MM.1S (cell line): ENCODE measurements at regions not wholly inside any gene's neighbourhood (a gene's known extent, or its start where the extent isn't known, plus 50 kb on each side); places are given as distances from the start of the nearest gene placed in this dataset.

Experiments used
- EZH2phosphoT487 ChIP-seq: fragments of 300-600 bp; sonication (generic); IDR thresholded peaks from 2 replicates; pipeline ENCODE4 v1.6.1; 2018; ENCODE audit warnings: antibody characterized with exemption, low read length
- TF ChIP-seq, protein P1 (sequence below): fragments of 300-600 bp; sonication (generic); IDR thresholded peaks from 2 replicates; pipeline ENCODE4 v1.5.1; 2016; ENCODE audit warnings: antibody characterized with exemption, low read length, mixed read lengths

DNA sequence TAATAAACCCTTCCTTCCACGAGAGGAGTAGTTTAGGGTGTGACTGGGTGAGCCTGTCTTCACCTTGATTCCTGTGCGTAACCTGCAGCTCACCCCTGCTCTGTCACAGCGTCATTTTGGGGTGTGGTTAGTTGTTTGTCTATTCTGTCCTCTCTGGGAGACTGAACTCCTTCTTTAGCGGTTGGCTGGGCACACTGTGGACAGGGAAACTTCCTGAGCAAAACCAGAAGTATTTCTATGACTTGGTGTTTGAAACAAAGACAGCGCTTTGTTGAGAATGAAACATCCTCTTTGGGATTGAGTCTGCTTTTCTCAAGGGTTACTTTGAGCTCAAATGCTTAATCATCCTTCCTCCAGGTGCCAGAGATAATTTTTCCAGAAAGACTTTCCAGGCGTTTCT, 270.7 kb downstream of the HRH4 start:
- TF ChIP-seq, protein P1, sequence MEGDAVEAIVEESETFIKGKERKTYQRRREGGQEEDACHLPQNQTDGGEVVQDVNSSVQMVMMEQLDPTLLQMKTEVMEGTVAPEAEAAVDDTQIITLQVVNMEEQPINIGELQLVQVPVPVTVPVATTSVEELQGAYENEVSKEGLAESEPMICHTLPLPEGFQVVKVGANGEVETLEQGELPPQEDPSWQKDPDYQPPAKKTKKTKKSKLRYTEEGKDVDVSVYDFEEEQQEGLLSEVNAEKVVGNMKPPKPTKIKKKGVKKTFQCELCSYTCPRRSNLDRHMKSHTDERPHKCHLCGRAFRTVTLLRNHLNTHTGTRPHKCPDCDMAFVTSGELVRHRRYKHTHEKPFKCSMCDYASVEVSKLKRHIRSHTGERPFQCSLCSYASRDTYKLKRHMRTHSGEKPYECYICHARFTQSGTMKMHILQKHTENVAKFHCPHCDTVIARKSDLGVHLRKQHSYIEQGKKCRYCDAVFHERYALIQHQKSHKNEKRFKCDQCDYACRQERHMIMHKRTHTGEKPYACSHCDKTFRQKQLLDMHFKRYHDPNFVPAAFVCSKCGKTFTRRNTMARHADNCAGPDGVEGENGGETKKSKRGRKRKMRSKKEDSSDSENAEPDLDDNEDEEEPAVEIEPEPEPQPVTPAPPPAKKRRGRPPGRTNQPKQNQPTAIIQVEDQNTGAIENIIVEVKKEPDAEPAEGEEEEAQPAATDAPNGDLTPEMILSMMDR: no peak
- no peak for TF ChIP-seq EZH2phosphoT487
